HG03103 (cell line): ENCODE measurements at regions not wholly inside any gene's neighbourhood (a gene's known extent, or its start where the extent isn't known, plus 50 kb on each side); places are given as distances from the start of the nearest gene placed in this dataset.
"Not testable (repeated sequence)": the region's sequence is repeated elsewhere in the genome, so short reads cannot be mapped to it uniquely, and the experiment has no call there.

ENCODE experiments used
- ATAC-seq: cut with Tn5 transposase; IDR thresholded peaks from one replicate; pipeline ENCODE4 v1.9.1; 2021; ENCODE audit warnings: low read depth; ENCODE audit not compliant: unreplicated experiment

DNA sequence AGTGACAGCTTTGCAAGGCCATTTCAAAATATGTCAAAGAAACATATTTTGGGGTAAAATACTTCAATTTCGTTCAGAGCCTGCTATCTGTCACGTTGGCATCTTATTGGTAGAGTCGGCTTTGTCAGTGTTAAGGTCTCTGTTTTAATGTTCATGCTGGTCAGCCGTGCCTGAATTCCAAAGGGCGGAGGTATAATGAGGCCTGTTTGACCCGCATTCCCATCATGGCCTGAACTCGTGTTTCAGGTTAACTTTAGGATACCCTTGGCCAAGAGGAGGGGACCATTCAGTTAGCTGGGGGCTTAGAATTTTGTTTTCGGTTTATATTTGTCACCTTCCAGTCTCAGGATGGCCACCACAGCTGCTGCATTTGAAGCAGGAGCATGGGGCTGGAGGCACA is 236.4 kb downstream of the NFATC2 start:
- no peak for ATAC-seq

DNA sequence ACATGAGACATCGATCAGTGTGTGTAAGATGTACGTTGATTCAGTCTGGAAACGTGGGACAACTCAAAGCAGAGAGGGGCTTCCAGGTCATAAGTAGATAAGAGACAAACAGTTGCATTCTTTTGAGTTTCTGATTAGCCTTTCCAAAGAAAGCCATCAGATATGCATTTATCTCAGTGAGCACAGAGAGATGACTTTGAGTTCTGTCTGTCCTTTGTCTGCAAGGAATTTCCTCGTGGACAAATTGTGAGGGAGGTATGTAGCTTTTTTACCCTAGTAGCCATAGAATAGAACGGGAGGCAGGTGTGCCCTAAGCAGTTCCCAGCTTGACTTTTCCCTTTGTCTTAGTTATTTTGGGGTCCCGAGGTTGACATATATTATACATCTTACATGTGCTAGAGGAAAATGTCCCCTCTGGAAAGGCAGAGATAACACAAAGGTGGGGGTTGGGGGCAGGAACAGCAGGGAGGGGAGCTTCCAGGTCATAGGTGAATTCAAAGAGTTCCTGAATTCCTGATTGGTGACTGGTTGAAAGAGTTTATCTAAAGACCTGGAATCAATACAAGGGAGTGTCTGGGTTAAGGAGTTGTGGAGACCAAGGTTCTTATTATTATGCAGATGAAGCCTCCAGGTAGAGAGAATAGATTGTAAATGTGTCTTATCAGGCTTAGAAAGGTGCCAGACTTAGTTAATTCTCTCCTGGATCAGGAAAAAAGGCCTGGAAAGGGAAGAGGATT is 237.0 kb downstream of the NFATC2 start:
- no peak for ATAC-seq

DNA sequence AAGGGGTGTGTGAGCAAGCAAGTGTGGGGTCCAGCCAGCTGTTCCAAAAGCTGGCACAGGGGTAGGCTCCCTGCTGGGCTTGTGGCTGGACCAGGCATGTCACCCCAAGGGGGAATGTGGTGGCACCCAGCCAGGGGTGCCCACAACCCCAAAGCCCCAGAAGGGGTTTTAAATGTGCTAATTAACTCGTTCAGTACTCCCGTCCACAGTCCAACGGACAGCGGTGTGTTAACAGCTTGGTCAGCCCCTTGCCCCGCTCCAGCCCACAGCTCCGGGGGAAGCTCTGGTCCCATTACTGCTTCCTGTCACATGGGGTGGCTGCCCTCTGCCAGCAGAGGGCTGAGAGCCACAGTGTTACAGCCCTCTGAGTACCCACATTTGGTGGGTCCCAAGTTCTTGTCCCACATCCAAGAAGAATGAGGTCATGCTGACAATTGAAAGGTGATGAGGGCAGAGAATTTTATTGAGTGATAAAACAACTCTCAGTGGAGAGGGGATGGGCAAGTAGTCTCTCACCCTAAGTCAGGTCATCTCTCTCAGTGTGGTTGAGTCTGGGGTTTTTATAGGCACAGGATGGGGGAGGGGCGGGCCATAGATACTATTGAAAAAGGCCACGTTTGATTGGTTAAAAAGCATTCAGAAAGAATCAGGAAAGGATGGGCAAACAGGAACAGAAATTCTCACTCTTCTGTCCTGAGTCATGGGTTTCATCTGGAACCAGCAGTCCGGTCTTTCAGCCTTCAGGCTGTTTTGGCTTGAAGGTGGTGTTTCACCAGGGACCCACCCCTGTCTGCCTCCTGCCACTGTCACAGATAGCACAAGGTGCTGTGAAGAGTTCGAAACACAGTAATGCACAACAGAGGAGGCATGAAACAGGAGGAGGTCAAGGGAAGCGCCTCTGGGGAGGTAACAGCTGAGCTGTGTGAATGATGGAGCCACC is 238.5 kb downstream of the NFATC2 start:
- no peak for ATAC-seq

DNA sequence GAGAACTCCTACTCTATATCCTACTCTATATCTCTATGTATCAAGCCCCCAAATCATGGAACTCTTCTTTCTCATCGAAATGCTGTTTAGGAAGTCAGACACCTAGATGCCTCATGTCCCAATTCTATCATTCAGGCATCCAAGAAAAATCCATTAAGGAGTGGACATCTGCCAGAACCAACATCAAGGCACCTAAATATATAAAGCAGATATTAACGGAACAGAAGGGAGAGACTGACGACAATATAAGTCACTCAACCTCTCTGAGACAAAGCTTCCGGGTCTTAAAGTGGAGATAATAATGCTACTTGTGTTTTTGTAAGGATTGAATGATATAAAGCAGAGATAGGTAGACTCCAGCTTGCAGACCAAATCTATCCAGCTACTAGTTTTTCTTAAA is 241.5 kb downstream of the NFATC2 start:
- no peak for ATAC-seq

DNA sequence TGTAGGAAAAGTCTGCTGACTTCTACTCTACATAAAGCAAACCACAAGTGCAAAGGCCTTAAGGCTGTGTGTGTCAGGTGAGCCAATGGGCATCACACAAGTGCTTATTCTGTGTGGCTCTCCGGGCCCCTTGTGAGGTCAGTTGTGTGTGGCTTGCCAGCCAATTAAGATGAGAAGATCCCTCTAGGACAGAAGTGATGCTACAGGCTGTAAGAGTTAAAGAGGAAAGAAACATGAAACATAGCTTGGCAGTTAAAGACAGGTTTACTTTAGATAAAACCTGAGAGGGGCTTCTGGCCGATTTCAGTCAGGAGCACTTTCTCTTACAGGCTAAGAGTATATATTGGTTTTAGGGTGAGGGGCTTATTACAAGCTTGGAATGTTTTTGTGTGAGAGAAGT is 242.4 kb downstream of the NFATC2 start:
- ATAC-seq: no peak

DNA sequence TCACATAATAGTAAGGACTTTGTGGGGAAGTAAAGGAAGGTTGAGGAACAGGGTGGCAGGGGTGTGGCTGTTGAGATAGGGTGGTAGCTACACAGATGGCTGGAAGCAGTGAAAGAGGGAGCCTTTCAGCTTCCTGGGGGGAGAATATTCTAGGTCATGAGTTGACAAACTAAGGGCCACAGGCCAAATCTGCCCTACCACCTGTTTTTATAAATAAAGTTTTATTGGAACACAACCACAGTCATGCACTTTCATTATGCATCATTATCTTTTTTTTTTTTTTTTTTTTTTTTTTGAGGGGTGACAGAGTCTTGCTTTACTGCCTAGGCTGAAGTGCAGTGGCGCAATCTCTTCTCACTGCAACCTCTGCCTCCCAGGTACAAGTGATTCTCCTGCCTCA is 243.1 kb downstream of the NFATC2 start:
- ATAC-seq: no peak

DNA sequence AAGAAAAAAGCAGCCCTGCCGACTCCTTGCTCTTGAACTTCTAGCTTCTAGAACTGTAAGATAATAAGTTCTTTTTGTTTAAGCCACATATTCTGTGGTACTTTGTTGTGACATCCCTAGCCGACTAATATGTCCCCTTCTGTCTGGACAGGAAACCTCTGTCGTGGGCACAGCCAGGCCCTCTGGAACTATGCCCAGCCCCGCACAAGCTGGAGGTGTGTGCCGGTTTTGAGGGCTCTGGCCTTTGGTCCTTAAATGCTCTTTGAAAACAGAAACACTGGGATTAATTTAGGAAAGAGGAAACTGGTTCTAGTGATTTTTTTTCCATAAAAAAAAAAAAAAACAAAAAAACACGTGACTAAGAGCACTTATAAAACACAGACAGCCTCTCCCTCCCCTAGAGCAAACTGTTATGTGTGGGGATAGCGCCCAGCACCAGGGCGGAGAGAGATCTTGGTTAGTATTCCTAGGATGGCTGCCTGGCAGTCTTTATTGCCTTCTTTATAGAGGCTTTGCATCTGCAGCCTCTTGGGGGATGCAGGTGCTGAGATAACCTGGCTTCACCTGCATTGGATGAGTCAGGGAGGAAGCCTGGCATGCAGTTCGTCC is 244.3 kb downstream of the NFATC2 start:
- no peak for ATAC-seq

DNA sequence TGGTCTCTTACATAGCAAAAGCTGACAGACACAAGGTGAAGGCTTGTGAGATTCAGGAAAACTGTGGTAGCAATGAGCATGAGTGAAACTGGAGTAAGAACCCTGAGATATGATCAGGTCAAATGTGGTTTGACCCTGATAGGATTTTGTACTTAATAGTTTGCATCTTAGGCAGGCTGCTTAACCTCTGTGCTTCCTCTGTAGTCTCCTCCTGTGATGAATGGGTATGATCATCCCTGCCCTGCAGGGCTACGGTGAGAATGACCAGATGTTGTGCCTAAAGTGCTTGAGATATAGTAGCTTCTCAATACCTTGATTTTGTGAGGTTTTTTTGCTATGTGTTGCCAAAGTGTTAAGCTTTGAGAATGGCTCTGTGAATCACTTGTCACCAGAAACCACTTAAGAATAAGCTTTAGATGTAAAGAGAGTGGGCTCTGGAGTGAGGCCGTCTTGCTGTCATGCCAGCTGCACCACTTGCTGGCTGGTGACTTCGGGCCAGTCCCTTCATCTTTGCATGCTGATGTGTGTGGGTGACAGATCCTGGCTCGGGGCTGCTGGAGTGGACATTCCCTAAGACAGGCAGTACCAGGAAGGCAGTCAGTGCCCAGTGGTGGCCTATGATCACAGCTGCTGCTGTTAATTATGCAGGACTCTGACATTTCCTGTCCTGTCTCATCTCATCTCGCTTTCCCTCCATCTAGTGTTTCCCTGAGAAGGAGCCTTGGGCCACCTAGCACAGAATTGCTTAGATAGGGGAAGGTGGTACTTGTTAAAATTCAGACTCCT is 254.7 kb downstream of the NFATC2 start:
- ATAC-seq: no peak

DNA sequence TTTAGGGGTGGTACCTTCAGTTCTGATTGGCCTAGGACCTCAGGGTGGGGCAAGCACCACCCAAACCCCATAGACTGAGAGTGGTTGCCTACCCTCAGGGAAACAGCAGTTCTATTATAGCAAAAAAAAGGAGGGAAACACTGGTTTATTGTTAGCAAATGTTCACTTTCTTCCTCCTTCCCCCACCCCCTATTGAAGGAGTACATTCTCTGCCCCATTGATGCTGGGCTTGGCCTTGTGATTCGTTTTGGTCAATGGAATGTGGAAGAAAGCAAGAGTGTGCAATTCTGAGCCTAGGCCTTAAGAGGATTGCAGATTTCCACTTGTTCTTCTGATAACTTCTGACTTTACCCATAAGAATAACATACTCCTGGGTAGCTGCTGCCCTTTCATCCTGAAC is 255.8 kb downstream of the NFATC2 start:
- no peak for ATAC-seq

DNA sequence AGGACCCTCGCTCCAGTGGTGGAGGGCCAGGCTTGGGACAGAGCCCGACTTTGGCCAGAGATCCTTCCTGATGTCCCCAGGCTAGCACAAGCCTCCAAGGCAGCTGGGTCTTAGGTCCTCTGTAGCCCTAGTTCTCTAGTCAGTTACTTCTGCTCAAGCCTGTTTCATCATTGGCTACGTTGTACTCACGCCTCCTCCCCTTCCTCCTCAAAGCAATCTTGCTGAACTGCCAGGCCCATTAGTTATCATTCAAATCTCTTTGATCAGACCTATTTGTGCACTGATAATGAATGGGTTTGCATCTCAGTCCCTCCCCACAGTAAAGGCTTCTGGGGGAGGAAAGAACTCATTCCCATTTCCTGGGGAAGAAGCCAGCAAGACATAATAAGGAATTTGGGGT is 256.8 kb downstream of the NFATC2 start:
- no peak for ATAC-seq

DNA sequence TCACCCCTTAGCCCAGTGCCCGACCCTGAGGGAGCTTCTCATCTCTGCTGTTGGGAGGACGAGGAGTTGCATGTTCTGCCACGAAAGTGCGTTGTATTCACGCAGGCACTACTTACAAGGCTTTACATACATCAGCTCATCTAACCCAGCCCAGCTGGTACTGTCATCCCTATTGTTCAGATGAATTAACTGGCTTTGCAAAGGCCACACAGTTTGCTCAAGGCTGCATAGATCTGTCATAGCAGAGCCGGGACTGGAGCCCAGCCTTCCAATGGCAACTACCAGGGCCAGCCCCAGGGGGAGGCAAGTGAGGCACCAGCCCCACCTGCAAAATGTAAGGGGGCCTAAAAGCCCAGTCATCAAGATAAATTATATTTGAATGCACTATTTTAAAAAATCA is 257.6 kb downstream of the NFATC2 start:
- ATAC-seq: no peak

DNA sequence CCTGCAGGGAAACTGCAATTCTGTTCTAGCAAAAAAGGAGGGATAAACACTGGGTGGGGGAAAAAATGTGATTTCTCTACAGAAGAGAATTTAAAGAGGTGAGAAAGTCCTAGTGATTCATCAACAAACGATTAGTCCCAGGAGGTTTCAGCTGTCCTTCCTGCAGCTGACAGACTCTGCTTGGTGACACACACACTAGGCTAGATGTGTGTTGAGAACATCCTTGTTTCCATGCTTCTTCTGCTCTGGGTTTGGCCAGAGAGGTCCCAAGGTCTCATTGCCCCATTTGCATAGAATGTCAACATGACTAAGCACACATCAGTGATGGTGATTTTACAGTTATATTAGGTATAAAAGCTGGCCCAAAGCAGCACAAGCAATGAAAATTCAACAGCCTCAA is 258.3 kb downstream of the NFATC2 start:
- ATAC-seq: no peak

DNA sequence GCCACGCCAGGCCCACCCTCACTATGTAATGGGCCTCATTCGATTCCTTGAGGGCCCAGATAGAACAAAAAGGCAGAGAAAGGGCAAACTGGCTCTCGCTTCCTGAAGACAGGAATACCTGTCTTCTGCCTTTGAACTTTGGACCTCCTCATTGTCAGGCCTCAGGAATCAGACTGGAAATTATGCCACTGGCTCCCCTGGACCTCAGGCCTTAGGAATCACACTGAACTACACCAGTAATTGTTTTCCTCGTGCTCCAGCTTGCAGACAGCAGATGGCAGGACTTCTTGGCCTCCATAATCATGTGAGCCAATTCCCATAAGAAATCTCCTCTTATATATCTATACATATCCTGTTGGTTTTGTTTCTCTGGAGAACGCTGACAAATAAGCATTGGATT is 258.6 kb upstream of the KCNG1 start:
- no peak for ATAC-seq

DNA sequence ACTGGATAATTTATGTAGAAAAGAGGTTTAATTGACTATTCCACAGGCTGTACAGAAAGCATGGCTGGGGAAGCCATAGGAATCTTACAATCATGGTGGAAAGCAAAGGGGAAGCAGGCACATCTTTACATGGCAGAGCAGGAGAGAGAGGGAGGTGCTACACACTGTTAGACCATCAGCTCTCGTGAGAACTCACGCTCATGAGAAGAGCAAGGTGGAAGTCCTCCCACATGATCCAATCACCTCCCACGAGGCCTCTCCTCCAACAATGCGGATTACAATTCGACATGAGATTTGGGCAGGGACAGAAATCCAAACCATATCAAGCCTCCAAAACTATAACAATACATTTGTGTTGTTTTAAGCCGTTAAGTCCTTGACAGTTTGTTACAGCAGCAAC is 257.1 kb upstream of the KCNG1 start:
- no peak for ATAC-seq

DNA sequence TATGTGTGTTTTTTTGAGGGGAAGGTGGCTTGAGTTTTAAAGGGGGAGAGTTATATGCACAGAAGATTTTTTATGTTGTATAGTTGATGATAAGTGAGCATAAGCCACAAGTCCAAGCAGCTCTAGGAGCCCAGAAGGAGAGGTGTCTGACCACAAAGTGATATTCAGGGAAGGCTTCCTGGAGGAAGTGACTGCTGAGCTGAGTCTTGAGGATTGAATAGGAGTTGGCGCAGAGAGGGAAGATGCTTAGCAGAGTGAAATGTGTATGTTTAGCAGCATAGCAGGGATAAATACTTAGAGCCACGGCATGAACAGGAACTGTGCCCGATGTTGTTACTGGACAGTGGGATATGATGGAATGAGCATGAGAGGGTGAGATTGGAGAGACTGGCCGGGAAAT is 255.1 kb upstream of the KCNG1 start:
- no peak for ATAC-seq

DNA sequence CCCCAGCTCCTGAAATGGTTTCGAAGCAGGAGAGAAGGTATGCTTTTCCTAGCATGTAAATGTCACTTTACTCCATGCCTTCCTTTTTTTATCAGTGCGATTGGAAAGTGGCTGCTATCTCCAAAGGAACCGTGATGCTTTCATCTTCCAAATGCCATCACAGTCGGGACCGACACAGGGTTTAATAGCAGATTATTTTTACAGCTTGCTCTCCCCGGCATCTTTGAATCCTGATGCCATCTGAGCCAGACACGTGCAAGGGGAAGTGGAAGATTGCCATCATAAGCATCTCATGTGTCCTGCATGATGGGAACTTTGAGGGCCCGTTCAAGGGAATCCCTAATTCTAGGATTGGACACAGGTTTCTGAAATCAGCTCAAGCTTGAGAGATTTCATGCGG is 253.4 kb upstream of the KCNG1 start:
- no peak for ATAC-seq

DNA sequence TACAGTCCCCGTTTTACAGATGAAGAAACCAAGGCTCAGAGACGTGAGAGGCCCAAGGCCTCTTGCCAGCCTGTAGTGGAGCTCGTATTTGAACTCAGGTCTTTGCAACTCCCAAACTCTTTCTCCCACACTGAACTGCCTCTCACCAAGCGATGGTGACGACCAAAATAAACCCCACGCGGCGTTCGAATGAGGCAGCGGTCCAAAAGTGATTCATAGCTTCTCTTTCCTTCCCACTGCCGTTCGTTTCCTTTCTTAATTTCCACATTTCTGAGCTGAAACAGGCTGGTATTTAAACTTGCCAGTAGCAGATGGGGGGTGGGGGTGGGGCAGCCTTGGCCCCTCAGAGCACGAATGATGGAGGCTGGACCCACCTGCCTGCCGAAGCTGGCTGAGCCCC is 252.9 kb upstream of the KCNG1 start:
- ATAC-seq: no peak

DNA sequence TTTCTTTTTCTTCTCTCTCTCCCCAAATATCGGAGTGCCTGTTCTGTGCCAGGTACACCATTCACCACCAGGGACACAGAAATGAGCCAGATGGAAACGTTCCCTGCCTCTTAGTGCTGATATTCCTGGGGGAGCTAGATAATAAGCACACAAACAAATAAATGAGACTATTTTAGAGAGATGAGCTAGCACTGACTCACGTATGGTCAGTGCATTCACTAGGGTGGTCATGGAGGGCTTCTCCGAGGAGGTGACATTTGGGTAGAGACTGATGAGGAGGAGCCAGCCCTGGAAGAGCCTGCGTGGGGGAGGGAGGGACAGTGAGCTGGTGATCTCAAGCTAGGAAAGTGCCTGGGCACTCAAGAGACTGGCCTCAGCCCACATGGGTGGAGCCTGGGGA is 252.3 kb upstream of the KCNG1 start:
- ATAC-seq: no peak

DNA sequence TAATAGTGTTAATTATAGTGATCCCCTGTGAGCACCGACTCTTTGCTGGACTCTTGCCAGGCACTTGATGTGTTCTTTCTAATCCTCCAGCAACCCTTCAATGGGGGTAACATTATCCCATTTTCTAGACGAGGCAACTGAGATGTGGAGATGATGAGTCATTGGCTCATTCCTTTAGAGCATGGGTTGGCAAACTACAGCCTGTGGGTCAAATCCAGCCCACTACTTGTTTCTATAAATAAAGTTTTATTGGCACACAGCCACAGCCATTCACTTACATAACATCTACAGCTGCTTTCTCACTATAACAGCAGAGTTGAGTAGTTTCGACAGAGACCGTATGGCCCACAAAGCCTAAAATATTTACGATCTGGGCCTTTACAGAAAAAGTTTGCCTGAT is 249.5 kb upstream of the KCNG1 start:
- ATAC-seq: no peak

DNA sequence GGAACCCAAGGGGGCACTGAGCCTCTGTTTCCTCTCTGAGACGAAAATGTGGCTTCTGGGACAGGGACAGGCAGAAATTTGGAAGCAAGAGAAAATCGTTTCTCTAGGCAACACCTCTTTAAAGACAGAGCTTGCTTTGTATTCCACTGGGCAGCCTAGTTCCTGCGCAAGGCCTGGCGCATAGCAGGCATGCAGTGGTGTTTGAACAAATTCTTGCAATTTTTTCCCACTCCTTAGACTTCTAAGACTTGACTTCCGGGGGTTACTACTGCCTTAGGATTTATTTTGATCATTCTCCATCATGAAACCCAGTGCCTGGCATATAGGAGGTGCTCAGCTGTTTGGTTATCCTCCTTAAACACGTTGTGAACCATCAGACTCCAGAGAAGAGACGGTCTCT is 249.0 kb upstream of the KCNG1 start:
- no peak for ATAC-seq

DNA sequence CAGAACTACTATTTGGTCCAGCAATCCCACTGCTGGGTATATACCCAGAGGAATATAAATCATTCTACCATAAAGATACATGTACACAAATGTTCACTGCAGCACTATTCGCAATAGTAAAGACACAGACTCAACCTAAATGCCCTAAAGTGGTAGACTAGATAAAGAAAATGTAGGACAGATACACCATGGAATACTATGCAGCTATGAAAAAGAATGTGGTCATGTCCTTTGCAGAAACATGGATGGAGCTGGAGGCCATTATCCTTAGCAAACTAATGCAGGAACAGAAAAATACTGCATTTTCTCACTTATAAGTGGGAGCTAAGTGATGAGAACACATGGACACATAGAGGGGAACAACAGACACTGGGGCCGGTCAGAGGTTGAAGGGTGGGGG is 248.4 kb upstream of the KCNG1 start:
- not testable (repeated sequence) for ATAC-seq
